Stimulated activated CD8-positive, alpha-beta memory T cell treated with anti-CD3 and anti-CD28 coated beads, Interleukin-2, amount 100 ng/mL, for 48 hours (primary cell): ENCODE measurements at regions not wholly inside any gene's neighbourhood (a gene's known extent, or its start where the extent isn't known, plus 50 kb on each side); places are given as distances from the start of the nearest gene placed in this dataset.

Experiments
- DNase-seq, 2 donors: peaks; one replicate each; pipeline ENCODE4 v3.0.0-alpha.2; 2020; ENCODE audit warnings: low read depth in 2 of 2

- no peak for DNase-seq
Observed at GRCh38 chr9:89905606-89906338, 301.0 kb downstream of the GADD45G start.

GRCh38 chr9:89911721-89912604 lies 307.2 kb downstream of the GADD45G start:
- DNase-seq = no peak

GRCh38 chr9:89912605-89912953 lies 307.8 kb downstream of the GADD45G start:
- DNase-seq = no peak

- DNase-seq = no peak
Observed at GRCh38 chr9:89915187-89915586, 310.4 kb downstream of the GADD45G start.

GRCh38 chr9:89916001-89916597 lies 311.3 kb downstream of the GADD45G start:
- no peak for DNase-seq

- DNase-seq = no peak
Observed at GRCh38 chr9:89917861-89918260, 313.0 kb downstream of the GADD45G start.

GRCh38 chr9:89919171-89919681 lies 314.4 kb downstream of the GADD45G start:
- DNase-seq = peak in 1 of 2 donors; percentile 15

GRCh38 chr9:89920131-89920530 lies 315.3 kb downstream of the GADD45G start:
- DNase-seq = no peak

- DNase-seq = no peak
Observed at GRCh38 chr9:89920951-89921350, 316.1 kb downstream of the GADD45G start.

GRCh38 chr9:89922099-89922498 lies 317.3 kb downstream of the GADD45G start:
- DNase-seq = no peak

- DNase-seq = no peak
Observed at GRCh38 chr9:89923174-89923573, 318.4 kb downstream of the GADD45G start.

- peak; percentile 39 to 52 for DNase-seq
Observed at GRCh38 chr9:89923961-89924504, 319.2 kb downstream of the GADD45G start.

GRCh38 chr9:89924611-89925010 lies 319.8 kb downstream of the GADD45G start:
- no peak for DNase-seq

- DNase-seq = no peak
Observed at GRCh38 chr9:89926167-89926566, 321.4 kb downstream of the GADD45G start.

GRCh38 chr9:89926691-89927220 lies 321.9 kb downstream of the GADD45G start:
- no peak for DNase-seq

- DNase-seq = no peak
Observed at GRCh38 chr9:89928106-89928505, 323.3 kb downstream of the GADD45G start.

GRCh38 chr9:89928521-89929275 lies 323.9 kb downstream of the GADD45G start:
- DNase-seq = no peak

- no peak for DNase-seq
Observed at GRCh38 chr9:89929315-89929672, 324.5 kb downstream of the GADD45G start.

GRCh38 chr9:89929673-89930480 lies 325.1 kb downstream of the GADD45G start:
- DNase-seq = no peak

- DNase-seq = no peak
Observed at GRCh38 chr9:89933578-89933977, 328.8 kb downstream of the GADD45G start.
